ENCODE measurements at regions not wholly inside any gene's neighbourhood (a gene's known extent, or its start where the extent isn't known, plus 50 kb on each side); places are given as distances from the start of the nearest gene placed in this dataset.

- Histone ChIP-seq H3K4me2 (ENCODE audit: low read depth, low read length, poor library complexity, severe bottlenecking) (no peak overlapping the region), H3K9me2 (replicated peaks; ENCODE audit: low read depth, low read length) (no peaks in the 10 kb centered on the region), H3K36me3 (ENCODE audit: insufficient read depth, low read length) (no peaks in the 10 kb centered on the region), H3K9me3 (ENCODE audit: insufficient read depth, low read depth, low read length) (no peaks in the 10 kb centered on the region), H3K27me3 (ENCODE audit: insufficient read depth, low read length, poor library complexity, severe bottlenecking) (no peaks in the 10 kb centered on the region), H3K9ac (ENCODE audit: low read depth, low read length, poor library complexity, severe bottlenecking) (no peak overlapping the region), H3K79me2 (ENCODE audit: insufficient read depth, low read length) (no peaks in the 10 kb centered on the region), H3F3A (ENCODE audit: low read depth) (no peaks in the 10 kb centered on the region), H3K4me1 (ENCODE audit: insufficient read depth, low read length, poor library complexity, severe bottlenecking) (no peaks in the 10 kb centered on the region), H4K20me1 (ENCODE audit: insufficient read depth, low read length, poor library complexity, severe bottlenecking) (no peaks in the 10 kb centered on the region), H2AFZ (ENCODE audit: low read length) (no peak overlapping the region), H3K4me3 (ENCODE audit: low read length, poor library complexity, severe bottlenecking) (no peak overlapping the region)
- no peak for TF ChIP-seq CTCF (conservative IDR thresholded peaks at IDR 0.05; ENCODE audit: low read length)
- no peak for TF ChIP-seq EZH2phosphoT487 (IDR thresholded peaks at IDR 0.05; ENCODE audit: borderline replicate concordance)
Measured at GRCh38 chr2:137870682-137871081, 93.6 kb upstream of the HNMT start.

- Histone ChIP-seq H3K4me2 (ENCODE audit: low read depth, low read length, poor library complexity, severe bottlenecking) (no peak overlapping the region), H3K4me1 (ENCODE audit: insufficient read depth, low read length, poor library complexity, severe bottlenecking) (no peaks in the 10 kb centered on the region), H3F3A (ENCODE audit: low read depth) (no peaks in the 10 kb centered on the region), H3K36me3 (ENCODE audit: insufficient read depth, low read length) (no peaks in the 10 kb centered on the region), H3K9me3 (ENCODE audit: insufficient read depth, low read depth, low read length) (no peaks in the 10 kb centered on the region), H3K79me2 (ENCODE audit: insufficient read depth, low read length) (no peaks in the 10 kb centered on the region), H3K9me2 (replicated peaks; ENCODE audit: low read depth, low read length) (no peaks in the 10 kb centered on the region), H3K9ac (ENCODE audit: low read depth, low read length, poor library complexity, severe bottlenecking) (no peak overlapping the region), H3K27me3 (ENCODE audit: insufficient read depth, low read length, poor library complexity, severe bottlenecking) (no peaks in the 10 kb centered on the region), H2AFZ (ENCODE audit: low read length) (no peak overlapping the region), H3K4me3 (ENCODE audit: low read length, poor library complexity, severe bottlenecking) (no peak overlapping the region), H4K20me1 (ENCODE audit: insufficient read depth, low read length, poor library complexity, severe bottlenecking) (no peaks in the 10 kb centered on the region)
- TF ChIP-seq EZH2phosphoT487 (IDR thresholded peaks at IDR 0.05; ENCODE audit: borderline replicate concordance) (no peak), CTCF (conservative IDR thresholded peaks at IDR 0.05; ENCODE audit: low read length) (no peak)
Measured at GRCh38 chr2:137872577-137872976, 91.7 kb upstream of the HNMT start.

GRCh38 chr2:137873536-137874244, 90.6 kb upstream of the HNMT start:
- Histone ChIP-seq H3K79me2 (ENCODE audit: insufficient read depth, low read length) (no peaks in the 10 kb centered on the region), H3K27me3 (ENCODE audit: insufficient read depth, low read length, poor library complexity, severe bottlenecking) (no peaks in the 10 kb centered on the region), H3F3A (ENCODE audit: low read depth) (no peaks in the 10 kb centered on the region), H4K20me1 (ENCODE audit: insufficient read depth, low read length, poor library complexity, severe bottlenecking) (no peaks in the 10 kb centered on the region), H3K9me3 (ENCODE audit: insufficient read depth, low read depth, low read length) (no peaks in the 10 kb centered on the region), H3K36me3 (ENCODE audit: insufficient read depth, low read length) (no peaks in the 10 kb centered on the region), H3K4me2 (ENCODE audit: low read depth, low read length, poor library complexity, severe bottlenecking) (no peak overlapping the region), H3K9me2 (replicated peaks; ENCODE audit: low read depth, low read length) (no peaks in the 10 kb centered on the region), H2AFZ (ENCODE audit: low read length) (no peak overlapping the region), H3K9ac (ENCODE audit: low read depth, low read length, poor library complexity, severe bottlenecking) (no peak overlapping the region), H3K4me3 (ENCODE audit: low read length, poor library complexity, severe bottlenecking) (no peak overlapping the region), H3K4me1 (ENCODE audit: insufficient read depth, low read length, poor library complexity, severe bottlenecking) (no peaks in the 10 kb centered on the region)
- TF ChIP-seq CTCF (conservative IDR thresholded peaks at IDR 0.05; ENCODE audit: low read length) (no peak), EZH2phosphoT487 (IDR thresholded peaks at IDR 0.05; ENCODE audit: borderline replicate concordance) (no peak)
